PC-9 (cell line): ENCODE measurements at regions not wholly inside any gene's neighbourhood (a gene's known extent, or its start where the extent isn't known, plus 50 kb on each side); places are given as distances from the start of the nearest gene placed in this dataset.

Source experiments
- BruUV-seq: library from RNA; stranded (reverse); fragments of 400-500 nt; replicated peaks from 2 replicates; lab custom pipeline; 2021; lab: Mats Ljungman, UMichigan
- CTCF ChIA-PET: fragments of 300-600 bp; sonication (Branson Sonifier 250); formaldehyde crosslinking; loops from one replicate; lab custom pipeline; 2022; ENCODE audit warnings: antibody characterized with exemption; lab: Charles Lee
- POLR2A ChIA-PET: fragments of 300-600 bp; sonication (Branson Sonifier 250); formaldehyde crosslinking; loops from one replicate; lab custom pipeline; 2022; ENCODE audit warnings: antibody characterized with exemption; ENCODE audit not compliant: unreplicated experiment; lab: Charles Lee
- DNase-seq, 2 experiments: peaks; one replicate each; pipeline versions ENCODE4 v3.0.0 to v3.0.0-alpha.2; 2015 to 2022; ENCODE audit warnings: mixed read lengths in 1 of 2
- H2AFZ ChIP-seq: fragments of 200-600 bp; sonication (generic); 2 replicates; pipeline ENCODE4 v1.8.1; 2017; ENCODE audit warnings: antibody characterized with exemption
- H3F3A ChIP-seq: fragments of 200-600 bp; sonication (generic); 2 replicates; pipeline ENCODE4 v1.8.1; 2017; ENCODE audit warnings: antibody characterized with exemption, mild to moderate bottlenecking, low read depth; ENCODE audit not compliant: insufficient read depth
- H3K27ac ChIP-seq: fragments of 200-600 bp; sonication (generic); 2 replicates; pipeline ENCODE4 v1.6.1; 2016; ENCODE audit warnings: mixed run types
- H3K27me3 ChIP-seq: fragments of 200-600 bp; sonication (generic); 2 replicates; pipeline ENCODE4 v1.6.1; 2016; ENCODE audit warnings: low read depth, mixed run types; ENCODE audit not compliant: insufficient read depth
- H3K36me3 ChIP-seq: fragments of 200-600 bp; sonication (generic); 2 replicates; pipeline ENCODE4 v1.6.1; 2016; ENCODE audit warnings: low read depth, mixed run types
- H3K4me1 ChIP-seq: fragments of 200-600 bp; sonication (generic); replicated peaks from 2 replicates; pipeline ENCODE4 v1.6.1; 2016; ENCODE audit warnings: mixed run types; ENCODE audit not compliant: insufficient read depth
- H3K4me2 ChIP-seq: fragments of 200-600 bp; sonication (generic); 2 replicates; pipeline ENCODE4 v1.6.1; 2017; ENCODE audit warnings: mixed run types
- H3K4me3 ChIP-seq: fragments of 200-600 bp; sonication (generic); 2 replicates; pipeline ENCODE4 v1.6.1; 2016; ENCODE audit warnings: mixed run types
- H3K79me2 ChIP-seq: fragments of 200-600 bp; sonication (generic); 2 replicates; pipeline ENCODE4 v1.6.1; 2017; ENCODE audit warnings: low read depth, mixed run types
- H3K9me2 ChIP-seq: fragments of 200-600 bp; sonication (generic); 2 replicates; pipeline ENCODE4 v1.8.1; 2017; ENCODE audit warnings: mild to moderate bottlenecking; ENCODE audit not compliant: insufficient read depth
- H3K9me3 ChIP-seq: fragments of 200-600 bp; sonication (generic); 2 replicates; pipeline ENCODE4 v1.8.1; 2016; ENCODE audit warnings: low read depth; ENCODE audit not compliant: insufficient read depth
- H4K20me1 ChIP-seq: fragments of 200-600 bp; sonication (generic); 2 replicates; pipeline ENCODE4 v1.8.1; 2017; ENCODE audit not compliant: insufficient read depth
- CTCF ChIP-seq: fragments of 200-600 bp; sonication (generic); conservative IDR thresholded peaks from 2 replicates; pipeline ENCODE4 v1.6.1; 2017; ENCODE audit warnings: mixed run types, antibody characterized with exemption, mild to moderate bottlenecking, moderate library complexity
- EZH2 ChIP-seq: fragments of 200-600 bp; sonication (generic); IDR thresholded peaks from 2 replicates; pipeline ENCODE4 v1.8.0; 2017; ENCODE audit warnings: antibody characterized with exemption, low read depth
- intact Hi-C: fragments of 100-400 bp; cut with micrococcal nuclease; formaldehyde crosslinking; loops from one replicate; pipeline ENCODE4 v1.10.0; 2022; ENCODE audit not compliant: unreplicated experiment

GRCh38 chr2:204223046-204223445, 286.5 kb downstream of the ICOS start:
- no peak for DNase-seq
- H3K79me2 ChIP-seq, result no peaks in the 10 kb centered on the region
- POLR2A ChIA-PET, result no interaction called here
- H3K27ac ChIP-seq, result no peak overlapping the region
- H3K9me2 ChIP-seq, result no peaks in the 10 kb centered on the region
- H4K20me1 ChIP-seq, result no peaks in the 10 kb centered on the region
- no peak overlapping the region for H2AFZ ChIP-seq
- no peaks in the 10 kb centered on the region for H3F3A ChIP-seq
- H3K27me3 ChIP-seq, result peaks cover 11% of the 10 kb centered on the region; the same call in 1 of the 2 replicates
- TF ChIP-seq EZH2, result no peak
- TF ChIP-seq CTCF, result no peak
- BruUV-seq, result no TSS peak
- no peaks in the 10 kb centered on the region for H3K4me1 ChIP-seq
- no peaks in the 10 kb centered on the region for H3K36me3 ChIP-seq
- CTCF ChIA-PET, result no interaction called here
- no peak overlapping the region for H3K4me3 ChIP-seq
- no peak overlapping the region for H3K4me2 ChIP-seq
- intact Hi-C loops, result no loop called here
- no peaks in the 10 kb centered on the region for H3K9me3 ChIP-seq

GRCh38 chr2:204223544-204223943, 287.0 kb downstream of the ICOS start:
- POLR2A ChIA-PET, result no interaction called here

GRCh38 chr2:204225671-204226073, 289.1 kb downstream of the ICOS start:
- no peak for DNase-seq
- Histone ChIP-seq H3F3A (no peaks in the 10 kb centered on the region), H3K36me3 (no peaks in the 10 kb centered on the region), H4K20me1 (no peaks in the 10 kb centered on the region), H3K9me3 (no peaks in the 10 kb centered on the region), H2AFZ (no peak overlapping the region), H3K27ac (no peak overlapping the region), H3K4me2 (no peak overlapping the region), H3K79me2 (no peaks in the 10 kb centered on the region), H3K9me2 (no peaks in the 10 kb centered on the region), H3K4me3 (no peak overlapping the region), H3K27me3 (peaks cover 11% of the 10 kb centered on the region; the same call in 1 of the 2 replicates), H3K4me1 (no peaks in the 10 kb centered on the region)
- ChIA-PET POLR2A (no interaction called here), CTCF (no interaction called here)
- no peak for TF ChIP-seq CTCF
- no peak for TF ChIP-seq EZH2
- no TSS peak for BruUV-seq
- intact Hi-C loops, result no loop called here

More at GRCh38 chr2:204223544-204223943, 287.0 kb downstream of the ICOS start:
- DNase-seq, result no peak
- H3K9me3 ChIP-seq, result no peaks in the 10 kb centered on the region
- no peak overlapping the region for H3K4me3 ChIP-seq
- H3K4me1 ChIP-seq, result no peaks in the 10 kb centered on the region
- H2AFZ ChIP-seq, result no peak overlapping the region
- H3K4me2 ChIP-seq, result no peak overlapping the region
- no peaks in the 10 kb centered on the region for H3K36me3 ChIP-seq
- BruUV-seq, result no TSS peak
- no peaks in the 10 kb centered on the region for H3F3A ChIP-seq
- no peaks in the 10 kb centered on the region for H4K20me1 ChIP-seq
- H3K79me2 ChIP-seq, result no peaks in the 10 kb centered on the region
- no peaks in the 10 kb centered on the region for H3K9me2 ChIP-seq
- no peak for TF ChIP-seq CTCF
- TF ChIP-seq EZH2, result no peak
- no peak overlapping the region for H3K27ac ChIP-seq
- CTCF ChIA-PET, result no interaction called here
- H3K27me3 ChIP-seq, result peaks cover 11% of the 10 kb centered on the region; the same call in 1 of the 2 replicates
- intact Hi-C loops, result no loop called here
